DOHH2 (cell line): ENCODE measurements at regions not wholly inside any gene's neighbourhood (a gene's known extent, or its start where the extent isn't known, plus 50 kb on each side); places are given as distances from the start of the nearest gene placed in this dataset.

Experiments
- H3F3A ChIP-seq: fragments of 200-600 bp; sonication (generic), shearing (Covaris generic); 2 replicates; pipeline ENCODE4 v1.6.0; 2016; ENCODE audit warnings: antibody characterized with exemption, mild to moderate bottlenecking; ENCODE audit not compliant: control insufficient read depth, insufficient read depth
- H3K27ac ChIP-seq: fragments of 200-600 bp; sonication (generic); 2 replicates; pipeline ENCODE4 v1.5.1; 2014; ENCODE audit warnings: low read depth, mild to moderate bottlenecking, low read length, moderate library complexity
- H3K27me3 ChIP-seq: fragments of 200-600 bp; sonication (generic); 2 replicates; pipeline ENCODE4 v1.6.1; 2014; ENCODE audit warnings: mild to moderate bottlenecking, low read length, mixed read lengths; ENCODE audit not compliant: control insufficient read depth
- H3K36me3 ChIP-seq: fragments of 200-600 bp; sonication (generic); 2 replicates; pipeline ENCODE4 v1.6.1; 2014; ENCODE audit warnings: mild to moderate bottlenecking, low read length, moderate library complexity, mixed read lengths; ENCODE audit not compliant: control insufficient read depth
- H3K4me1 ChIP-seq: fragments of 200-600 bp; sonication (generic); 2 replicates; pipeline ENCODE4 v1.6.1; 2014; ENCODE audit warnings: mild to moderate bottlenecking, low read length, mixed read lengths; ENCODE audit not compliant: control insufficient read depth
- H3K4me2 ChIP-seq: fragments of 200-600 bp; sonication (generic); 2 replicates; pipeline ENCODE4 v1.6.0; 2014; ENCODE audit warnings: mild to moderate bottlenecking, low read length, moderate library complexity
- H3K4me3 ChIP-seq: fragments of 200-600 bp; sonication (generic); 2 replicates; pipeline ENCODE4 v1.5.1; 2014; ENCODE audit warnings: mild to moderate bottlenecking, low read length, mixed read lengths
- H3K79me2 ChIP-seq: fragments of 200-600 bp; sonication (generic); 2 replicates; pipeline ENCODE4 v1.6.1; 2014; ENCODE audit warnings: mild to moderate bottlenecking, low read length, mixed read lengths; ENCODE audit not compliant: control insufficient read depth
- H3K9me2 ChIP-seq: fragments of 200-600 bp; sonication (generic); replicated peaks from 2 replicates; pipeline ENCODE4 v1.6.1; 2014; ENCODE audit warnings: mild to moderate bottlenecking, low read length, mixed read lengths; ENCODE audit not compliant: control insufficient read depth
- H3K9me3 ChIP-seq: fragments of 200-600 bp; sonication (generic); 2 replicates; pipeline ENCODE4 v1.6.1; 2014; ENCODE audit warnings: antibody characterized with exemption, low read length, mixed read lengths; ENCODE audit not compliant: control insufficient read depth, insufficient read depth
- H4K20me1 ChIP-seq: fragments of 200-600 bp; sonication (generic); 2 replicates; pipeline ENCODE4 v1.6.0; 2014; ENCODE audit warnings: low read depth, mild to moderate bottlenecking, antibody characterized with exemption, low read length, moderate library complexity; ENCODE audit not compliant: control insufficient read depth, insufficient read depth
- EZH2phosphoT487 ChIP-seq: fragments of 200-600 bp; sonication (generic); IDR thresholded peaks from 2 replicates; pipeline ENCODE4 v1.6.1; 2017; ENCODE audit warnings: borderline replicate concordance, mild to moderate bottlenecking, antibody characterized with exemption, low read length, moderate library complexity, mixed read lengths
- TF ChIP-seq, protein P1 (sequence below): fragments of 200-600 bp; sonication (generic); IDR thresholded peaks from one replicate; pipeline ENCODE4 v1.5.1; 2014; ENCODE audit warnings: antibody characterized with exemption, mild to moderate bottlenecking, low read depth, low read length; ENCODE audit not compliant: poor library complexity, severe bottlenecking

DNA sequence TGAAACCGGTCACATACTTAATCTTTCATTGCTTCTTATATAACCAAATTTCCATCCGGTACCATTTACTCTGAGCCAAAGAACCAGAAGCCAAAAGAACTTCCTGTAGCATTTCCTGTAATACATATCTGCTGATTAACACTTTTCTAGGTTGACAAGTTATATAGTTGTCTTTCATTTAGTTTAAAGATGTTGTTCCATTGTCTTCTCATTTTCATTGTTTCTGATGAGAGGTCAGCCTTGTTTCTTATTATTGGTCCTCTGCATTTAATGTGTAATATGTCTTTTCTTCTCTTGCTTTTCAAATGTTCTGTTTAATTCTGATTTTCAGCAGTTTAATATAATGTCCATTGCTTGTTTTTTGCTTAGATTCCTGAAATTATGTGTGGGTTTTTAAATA lies 214.5 kb upstream of the CCN2 start:
- no peak overlapping the region for H3K4me3 ChIP-seq
- TF ChIP-seq, protein P1, sequence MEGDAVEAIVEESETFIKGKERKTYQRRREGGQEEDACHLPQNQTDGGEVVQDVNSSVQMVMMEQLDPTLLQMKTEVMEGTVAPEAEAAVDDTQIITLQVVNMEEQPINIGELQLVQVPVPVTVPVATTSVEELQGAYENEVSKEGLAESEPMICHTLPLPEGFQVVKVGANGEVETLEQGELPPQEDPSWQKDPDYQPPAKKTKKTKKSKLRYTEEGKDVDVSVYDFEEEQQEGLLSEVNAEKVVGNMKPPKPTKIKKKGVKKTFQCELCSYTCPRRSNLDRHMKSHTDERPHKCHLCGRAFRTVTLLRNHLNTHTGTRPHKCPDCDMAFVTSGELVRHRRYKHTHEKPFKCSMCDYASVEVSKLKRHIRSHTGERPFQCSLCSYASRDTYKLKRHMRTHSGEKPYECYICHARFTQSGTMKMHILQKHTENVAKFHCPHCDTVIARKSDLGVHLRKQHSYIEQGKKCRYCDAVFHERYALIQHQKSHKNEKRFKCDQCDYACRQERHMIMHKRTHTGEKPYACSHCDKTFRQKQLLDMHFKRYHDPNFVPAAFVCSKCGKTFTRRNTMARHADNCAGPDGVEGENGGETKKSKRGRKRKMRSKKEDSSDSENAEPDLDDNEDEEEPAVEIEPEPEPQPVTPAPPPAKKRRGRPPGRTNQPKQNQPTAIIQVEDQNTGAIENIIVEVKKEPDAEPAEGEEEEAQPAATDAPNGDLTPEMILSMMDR = no peak
- no peak for TF ChIP-seq EZH2phosphoT487

DNA sequence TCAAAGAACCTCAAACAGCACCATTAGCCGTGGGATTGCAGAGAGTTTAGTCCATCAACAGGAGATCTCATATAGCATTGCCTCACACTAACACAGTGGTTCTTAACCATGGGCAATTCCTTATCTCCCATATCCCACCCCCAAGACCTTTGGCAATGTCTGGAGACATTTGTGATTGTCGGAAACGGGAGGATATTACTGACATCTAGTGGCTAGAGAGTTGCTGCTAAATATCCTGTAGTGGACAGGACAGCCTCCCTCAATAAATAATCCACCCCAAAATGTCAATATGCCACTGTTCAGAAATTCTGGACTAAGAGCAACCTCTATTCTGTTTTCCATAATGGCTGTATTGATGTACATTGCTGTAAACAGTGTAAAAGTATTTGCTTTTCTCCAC lies 210.1 kb upstream of the CCN2 start:
- no peak for TF ChIP-seq EZH2phosphoT487
- TF ChIP-seq, protein P1 = peak; percentile 78
- Histone ChIP-seq H3K4me1 (peaks cover 5% of the 10 kb centered on the region), H3K9me2 (no peaks in the 10 kb centered on the region), H3K9me3 (no peaks in the 10 kb centered on the region), H3K27ac (no peak overlapping the region), H3K79me2 (no peaks in the 10 kb centered on the region), H3K27me3 (no peaks in the 10 kb centered on the region), H3K36me3 (no peaks in the 10 kb centered on the region), H4K20me1 (no peaks in the 10 kb centered on the region), H3K4me3 (no peak overlapping the region), H3F3A (no peaks in the 10 kb centered on the region), H3K4me2 (no peak overlapping the region)

More for the DNA sequence above, 214.5 kb upstream of the CCN2 start:
- no peaks in the 10 kb centered on the region for H3K27me3 ChIP-seq
- no peaks in the 10 kb centered on the region for H3K9me3 ChIP-seq
- no peaks in the 10 kb centered on the region for H3K79me2 ChIP-seq
- no peaks in the 10 kb centered on the region for H3F3A ChIP-seq
- peaks cover 2% of the 10 kb centered on the region; the same call in 1 of the 2 replicates for H3K9me2 ChIP-seq
- no peak overlapping the region for H3K27ac ChIP-seq
- no peaks in the 10 kb centered on the region for H3K36me3 ChIP-seq
- no peak overlapping the region for H3K4me2 ChIP-seq
- H4K20me1 ChIP-seq = no peaks in the 10 kb centered on the region
- peaks cover 5% of the 10 kb centered on the region for H3K4me1 ChIP-seq

DNA sequence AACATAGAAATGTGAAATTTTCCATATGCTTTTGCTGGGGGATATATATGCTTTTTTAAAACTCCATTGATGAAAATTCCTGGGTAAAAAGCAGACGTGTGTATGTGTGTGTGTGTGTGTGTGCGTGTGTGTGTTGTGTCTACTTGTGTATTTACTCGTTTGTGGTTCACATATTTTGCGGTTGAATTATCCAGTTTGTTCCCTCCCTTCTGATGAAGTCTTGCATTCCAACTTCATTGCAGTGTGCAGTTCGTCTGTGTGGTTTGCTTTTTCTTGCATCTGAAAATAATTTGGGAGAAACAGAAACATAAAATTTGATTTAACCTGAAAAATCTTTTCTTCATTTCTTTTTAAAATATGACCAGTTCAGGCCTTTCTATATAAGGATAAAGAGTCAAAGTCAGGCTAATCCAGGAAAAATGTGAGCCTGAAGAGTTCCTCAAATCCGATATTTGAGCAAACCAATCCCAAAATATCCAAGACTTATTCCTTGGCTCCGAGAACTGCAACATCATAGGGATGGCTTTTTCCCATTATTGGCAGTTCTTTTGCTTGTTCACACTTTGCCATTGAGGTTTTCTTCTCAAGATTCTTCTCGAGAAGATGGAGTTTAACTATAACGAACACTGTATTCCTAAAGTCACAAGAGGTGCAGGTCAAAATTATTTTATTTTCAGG lies 202.2 kb upstream of the CCN2 start:
- no peaks in the 10 kb centered on the region for H3K36me3 ChIP-seq
- no peaks in the 10 kb centered on the region for H4K20me1 ChIP-seq
- H3K4me2 ChIP-seq = no peak overlapping the region
- no peaks in the 10 kb centered on the region for H3K9me3 ChIP-seq
- no peaks in the 10 kb centered on the region for H3K27me3 ChIP-seq
- TF ChIP-seq, protein P1 = no peak
- TF ChIP-seq EZH2phosphoT487 = no peak
- H3K9me2 ChIP-seq = no peaks in the 10 kb centered on the region
- H3K4me1 ChIP-seq = peaks cover 10% of the 10 kb centered on the region
- H3F3A ChIP-seq = no peaks in the 10 kb centered on the region
- no peaks in the 10 kb centered on the region for H3K79me2 ChIP-seq
- H3K4me3 ChIP-seq = no peak overlapping the region
- H3K27ac ChIP-seq = no peak overlapping the region
